ENCODE measurements at regions not wholly inside any gene's neighbourhood (a gene's known extent, or its start where the extent isn't known, plus 50 kb on each side); places are given as distances from the start of the nearest gene placed in this dataset.

- no peak for TF ChIP-seq FOXM1 (IDR thresholded peaks at IDR 0.05; ENCODE audit: borderline replicate concordance, low read depth)
- no peak for TF ChIP-seq RAD21 (IDR thresholded peaks at IDR 0.05; ENCODE audit: low read depth)
- TF ChIP-seq TEAD4 (IDR thresholded peaks at IDR 0.05) = no peak
These were observed 59.5 kb upstream of the CD28 start for GRCh38 chr2:203646961-203647360.

DNA sequence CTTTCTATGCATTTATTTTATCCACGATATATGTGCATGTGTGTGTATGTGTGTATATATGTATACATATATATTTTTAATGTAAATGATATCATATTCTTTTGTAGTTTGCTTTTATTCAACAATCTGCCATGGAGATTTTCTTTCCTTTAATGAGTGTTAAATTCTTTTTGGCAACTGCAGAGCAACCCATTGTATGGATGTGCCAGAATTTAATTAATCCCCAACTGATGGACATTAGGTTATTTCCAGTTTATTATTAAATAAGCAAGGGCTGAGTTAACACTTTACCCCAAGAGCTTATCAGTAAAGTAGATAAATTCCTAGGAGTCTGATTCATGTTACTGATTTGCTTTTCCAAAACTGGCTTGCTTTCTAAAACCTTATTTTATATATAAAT lies 58.9 kb upstream of the CD28 start:
- TF ChIP-seq EP300 (IDR thresholded peaks at IDR 0.05; ENCODE audit: borderline replicate concordance) (no peak), EGR1 (IDR thresholded peaks at IDR 0.05) (no peak), MAX (IDR thresholded peaks at IDR 0.05) (no peak)

DNA sequence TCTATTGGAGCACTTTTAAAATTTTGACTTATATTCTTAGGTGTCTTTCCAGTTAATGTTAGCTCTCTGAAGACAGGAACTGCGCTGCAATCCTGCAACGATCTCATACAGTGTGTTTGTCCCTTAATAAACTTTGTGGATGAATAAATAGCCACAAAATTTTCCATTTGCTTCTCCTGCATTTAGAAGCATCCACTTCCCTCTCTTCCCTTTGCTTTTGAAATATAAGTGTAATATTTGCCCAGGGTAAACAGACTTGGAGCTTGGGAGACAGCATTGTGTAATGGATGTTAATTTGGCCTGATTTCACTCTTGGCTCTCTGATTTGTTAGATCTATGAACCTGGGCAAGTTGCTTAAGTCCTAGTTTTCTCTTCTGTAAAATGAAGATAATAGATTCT lies 58.2 kb upstream of the CD28 start:
- TF ChIP-seq, protein P1, sequence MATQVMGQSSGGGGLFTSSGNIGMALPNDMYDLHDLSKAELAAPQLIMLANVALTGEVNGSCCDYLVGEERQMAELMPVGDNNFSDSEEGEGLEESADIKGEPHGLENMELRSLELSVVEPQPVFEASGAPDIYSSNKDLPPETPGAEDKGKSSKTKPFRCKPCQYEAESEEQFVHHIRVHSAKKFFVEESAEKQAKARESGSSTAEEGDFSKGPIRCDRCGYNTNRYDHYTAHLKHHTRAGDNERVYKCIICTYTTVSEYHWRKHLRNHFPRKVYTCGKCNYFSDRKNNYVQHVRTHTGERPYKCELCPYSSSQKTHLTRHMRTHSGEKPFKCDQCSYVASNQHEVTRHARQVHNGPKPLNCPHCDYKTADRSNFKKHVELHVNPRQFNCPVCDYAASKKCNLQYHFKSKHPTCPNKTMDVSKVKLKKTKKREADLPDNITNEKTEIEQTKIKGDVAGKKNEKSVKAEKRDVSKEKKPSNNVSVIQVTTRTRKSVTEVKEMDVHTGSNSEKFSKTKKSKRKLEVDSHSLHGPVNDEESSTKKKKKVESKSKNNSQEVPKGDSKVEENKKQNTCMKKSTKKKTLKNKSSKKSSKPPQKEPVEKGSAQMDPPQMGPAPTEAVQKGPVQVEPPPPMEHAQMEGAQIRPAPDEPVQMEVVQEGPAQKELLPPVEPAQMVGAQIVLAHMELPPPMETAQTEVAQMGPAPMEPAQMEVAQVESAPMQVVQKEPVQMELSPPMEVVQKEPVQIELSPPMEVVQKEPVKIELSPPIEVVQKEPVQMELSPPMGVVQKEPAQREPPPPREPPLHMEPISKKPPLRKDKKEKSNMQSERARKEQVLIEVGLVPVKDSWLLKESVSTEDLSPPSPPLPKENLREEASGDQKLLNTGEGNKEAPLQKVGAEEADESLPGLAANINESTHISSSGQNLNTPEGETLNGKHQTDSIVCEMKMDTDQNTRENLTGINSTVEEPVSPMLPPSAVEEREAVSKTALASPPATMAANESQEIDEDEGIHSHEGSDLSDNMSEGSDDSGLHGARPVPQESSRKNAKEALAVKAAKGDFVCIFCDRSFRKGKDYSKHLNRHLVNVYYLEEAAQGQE (IDR thresholded peaks at IDR 0.05; ENCODE audit: low read depth) = no peak
- TF ChIP-seq MAX (IDR thresholded peaks at IDR 0.05) = no peak
- TF ChIP-seq YY1 (IDR thresholded peaks at IDR 0.05; ENCODE audit: low read depth) = no peak
- TF ChIP-seq TAF1 (IDR thresholded peaks at IDR 0.05; ENCODE audit: low read depth) = no peak
- TF ChIP-seq TEAD4 (IDR thresholded peaks at IDR 0.05) = no peak
- TF ChIP-seq ZBTB7A (IDR thresholded peaks at IDR 0.05; ENCODE audit: low read depth) = no peak
- no peak for TF ChIP-seq FOXM1 (IDR thresholded peaks at IDR 0.05; ENCODE audit: borderline replicate concordance, low read depth)
- no peak for TF ChIP-seq NFIC (IDR thresholded peaks at IDR 0.05)
- no peak for TF ChIP-seq CREB1 (IDR thresholded peaks at IDR 0.05; ENCODE audit: low read depth)
- TF ChIP-seq EGR1 (IDR thresholded peaks at IDR 0.05) = no peak
- TF ChIP-seq CEBPB (IDR thresholded peaks at IDR 0.05) = no peak
- no peak for TF ChIP-seq USF1 (IDR thresholded peaks at IDR 0.05)
- TF ChIP-seq EP300 (IDR thresholded peaks at IDR 0.05; ENCODE audit: borderline replicate concordance) = no peak
- TF ChIP-seq TCF12 (IDR thresholded peaks at IDR 0.05; ENCODE audit: low read depth) = no peak
- no peak for TF ChIP-seq RAD21 (IDR thresholded peaks at IDR 0.05; ENCODE audit: low read depth)

GRCh38 chr2:203649176-203649814 lies 57.1 kb upstream of the CD28 start:
- TF ChIP-seq EP300 (IDR thresholded peaks at IDR 0.05; ENCODE audit: borderline replicate concordance) (no peak), TCF12 (IDR thresholded peaks at IDR 0.05; ENCODE audit: low read depth) (no peak), MAX (IDR thresholded peaks at IDR 0.05) (no peak), EGR1 (IDR thresholded peaks at IDR 0.05) (no peak), CEBPB (IDR thresholded peaks at IDR 0.05) (no peak), USF1 (IDR thresholded peaks at IDR 0.05) (no peak), FOXM1 (IDR thresholded peaks at IDR 0.05; ENCODE audit: borderline replicate concordance, low read depth) (no peak), NFIC (IDR thresholded peaks at IDR 0.05) (no peak), RAD21 (IDR thresholded peaks at IDR 0.05; ENCODE audit: low read depth) (no peak), YY1 (IDR thresholded peaks at IDR 0.05; ENCODE audit: low read depth) (no peak), TEAD4 (IDR thresholded peaks at IDR 0.05) (no peak)
- TF ChIP-seq, protein P1 (IDR thresholded peaks at IDR 0.05; ENCODE audit: low read depth) = no peak

DNA sequence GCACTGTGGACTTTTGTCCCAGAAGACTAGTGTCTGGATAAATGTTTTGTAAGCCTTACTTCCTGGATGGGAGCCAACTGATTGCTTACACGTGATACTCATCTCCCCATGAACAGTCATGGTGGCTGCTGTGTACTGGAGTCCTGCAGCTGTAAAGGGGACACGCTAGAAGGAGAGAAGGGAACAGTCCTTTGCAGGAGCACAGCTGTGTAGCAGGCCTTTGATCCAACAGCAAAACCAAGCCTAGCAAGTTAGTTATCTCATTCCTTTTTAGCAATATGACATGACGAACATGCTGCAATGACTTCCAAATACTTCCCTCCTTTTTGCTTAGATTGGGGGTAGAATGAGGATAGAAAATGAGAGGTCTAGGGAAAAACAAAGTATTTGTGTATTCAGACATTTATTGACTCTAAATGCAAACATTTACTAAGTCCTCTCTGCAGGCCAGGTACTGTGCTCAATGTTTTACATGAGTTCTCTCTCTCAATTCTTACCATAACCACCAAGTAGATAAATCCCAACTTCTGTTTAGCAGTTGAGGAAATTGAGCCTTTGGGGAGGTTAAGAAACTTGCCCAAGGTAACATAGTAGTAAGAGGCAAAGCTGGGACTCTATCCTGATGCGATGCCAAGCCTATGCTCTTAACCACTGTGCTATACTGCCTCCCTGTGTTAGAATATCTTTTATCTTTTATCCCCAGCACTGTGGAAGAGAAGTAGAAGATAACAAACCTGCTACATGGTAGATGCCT lies 55.4 kb upstream of the CD28 start:
- peak; percentile 83 for TF ChIP-seq RAD21 (IDR thresholded peaks at IDR 0.05; ENCODE audit: low read depth)
- no peak for TF ChIP-seq FOXM1 (IDR thresholded peaks at IDR 0.05; ENCODE audit: borderline replicate concordance, low read depth)
- TF ChIP-seq NFIC (IDR thresholded peaks at IDR 0.05) = 0 out of 2 replicates have a peak, but pooled peaks have one; percentile 3

DNA sequence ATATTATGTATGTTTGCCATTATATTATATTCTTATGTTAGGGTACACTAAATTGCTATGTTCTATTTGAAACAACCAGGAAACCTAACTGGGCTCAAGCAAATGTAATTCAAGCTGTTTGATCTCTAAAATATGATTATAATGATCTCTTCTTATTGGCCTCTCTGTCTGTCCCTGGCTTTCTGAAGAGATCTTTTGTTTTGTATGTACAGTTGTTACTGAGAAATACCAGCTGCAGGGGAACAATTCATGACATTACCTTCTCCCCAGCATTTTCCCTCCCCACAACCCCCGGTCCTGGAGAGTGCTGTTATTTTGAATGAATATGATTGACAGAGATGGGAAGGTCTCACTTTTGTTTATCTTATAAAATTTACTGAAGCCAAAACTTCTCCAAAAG lies 54.8 kb upstream of the CD28 start:
- no peak for TF ChIP-seq FOXM1 (IDR thresholded peaks at IDR 0.05; ENCODE audit: borderline replicate concordance, low read depth)
- no peak for TF ChIP-seq CREB1 (IDR thresholded peaks at IDR 0.05; ENCODE audit: low read depth)
- no peak for TF ChIP-seq USF1 (IDR thresholded peaks at IDR 0.05)
- TF ChIP-seq, protein P1 (IDR thresholded peaks at IDR 0.05; ENCODE audit: low read depth) = no peak
- no peak for TF ChIP-seq CEBPB (IDR thresholded peaks at IDR 0.05)
- no peak for TF ChIP-seq TCF12 (IDR thresholded peaks at IDR 0.05; ENCODE audit: low read depth)
- no peak for TF ChIP-seq YY1 (IDR thresholded peaks at IDR 0.05; ENCODE audit: low read depth)
- TF ChIP-seq TAF1 (IDR thresholded peaks at IDR 0.05; ENCODE audit: low read depth) = no peak
- no peak for TF ChIP-seq TEAD4 (IDR thresholded peaks at IDR 0.05)
- no peak for TF ChIP-seq RAD21 (IDR thresholded peaks at IDR 0.05; ENCODE audit: low read depth)
- no peak for TF ChIP-seq EP300 (IDR thresholded peaks at IDR 0.05; ENCODE audit: borderline replicate concordance)
- no peak for TF ChIP-seq NFIC (IDR thresholded peaks at IDR 0.05)
- TF ChIP-seq ZBTB7A (IDR thresholded peaks at IDR 0.05; ENCODE audit: low read depth) = no peak
- TF ChIP-seq EGR1 (IDR thresholded peaks at IDR 0.05) = no peak
- no peak for TF ChIP-seq MAX (IDR thresholded peaks at IDR 0.05)

Data from Ishikawa (cell line).